Right hindlimb (tissue), 1 donor: ENCODE measurements at regions not wholly inside any gene's neighbourhood (a gene's known extent, or its start where the extent isn't known, plus 50 kb on each side); places are given as distances from the start of the nearest gene placed in this dataset.
"Not testable (repeated sequence)": the region's sequence is repeated elsewhere in the genome, so short reads cannot be mapped to it uniquely, and the experiment has no call there.

ENCODE experiments used
- DNase-seq: peaks from one replicate; pipeline ENCODE4 v3.0.0-alpha.2; 2018

DNA sequence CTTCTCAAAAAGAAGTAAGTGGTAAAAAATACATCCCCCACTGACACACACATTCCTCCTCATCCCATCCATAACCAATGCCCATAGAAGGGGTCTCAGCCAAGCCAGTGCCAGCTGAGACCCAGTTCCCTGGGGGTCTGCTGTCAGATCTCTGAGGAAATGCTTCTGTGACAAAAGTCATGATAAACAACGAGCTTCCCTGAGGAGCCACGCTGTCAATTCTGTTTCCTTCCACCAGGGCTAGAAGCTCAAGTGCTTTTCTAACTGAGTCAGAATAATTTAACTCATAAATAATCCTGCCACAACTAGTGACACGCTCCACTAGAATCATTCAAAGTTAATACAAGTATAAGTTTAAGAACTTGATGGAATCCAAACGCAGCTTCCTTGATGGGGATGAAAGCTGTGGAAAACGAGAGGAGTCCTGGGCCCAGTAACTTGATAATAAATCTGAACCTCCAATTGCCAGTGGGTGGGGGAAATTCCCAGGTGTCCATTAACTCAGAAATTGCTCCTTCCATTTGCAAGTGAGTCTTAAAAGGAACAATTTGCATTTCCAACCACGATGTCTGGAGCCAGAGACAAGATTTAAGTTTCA lies 348.7 kb upstream of the LMCD1 start:
- DNase-seq: peak; percentile 18

GRCh38 chr3:8153800-8154199 lies 347.8 kb upstream of the LMCD1 start:
- DNase-seq: peak; percentile 24

GRCh38 chr3:8154617-8155016 lies 347.0 kb upstream of the LMCD1 start:
- DNase-seq: no peak

DNA sequence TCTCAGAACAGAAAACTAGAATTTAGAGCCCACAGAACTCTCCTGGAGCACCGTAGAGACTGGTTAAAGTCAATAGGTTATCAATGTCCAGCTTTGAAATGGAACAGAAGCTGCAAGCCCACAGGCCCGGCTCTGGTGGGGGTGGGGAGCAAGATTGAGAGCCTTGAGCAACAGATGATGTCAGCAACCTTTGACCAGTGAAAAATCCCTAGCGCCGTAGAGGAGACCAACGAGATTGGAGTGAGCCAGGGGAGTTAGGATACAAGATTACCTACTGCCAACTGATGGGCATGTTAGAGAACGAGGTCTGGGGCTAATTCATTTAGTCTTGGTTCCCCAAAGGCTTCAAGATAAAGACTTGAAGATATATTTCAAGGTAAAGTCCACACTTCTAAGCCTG lies 345.5 kb upstream of the LMCD1 start:
- no peak for DNase-seq

- DNase-seq: no peak
These were observed 344.8 kb upstream of the LMCD1 start for GRCh38 chr3:8156831-8157230.

- DNase-seq: no peak
These were observed 344.0 kb upstream of the LMCD1 start for GRCh38 chr3:8157640-8158039.

DNA sequence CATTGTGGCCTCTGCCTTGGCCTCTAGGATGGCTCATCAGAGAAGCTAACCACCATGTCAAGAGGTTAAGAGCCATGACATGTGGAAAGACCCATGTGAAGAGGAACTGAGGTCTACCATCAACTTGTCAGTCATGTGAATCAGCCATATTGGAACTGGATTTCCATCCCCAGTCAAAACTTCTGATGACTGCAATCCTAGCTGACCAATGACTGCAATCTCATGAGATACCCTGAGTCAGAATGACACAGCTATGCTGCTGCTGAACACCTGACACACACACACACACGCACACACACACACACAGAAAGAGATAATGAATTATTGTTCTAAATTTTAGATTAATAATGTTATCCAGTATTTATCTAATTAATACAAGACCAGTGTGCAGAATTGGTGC lies 337.5 kb upstream of the LMCD1 start:
- no peak for DNase-seq

DNA sequence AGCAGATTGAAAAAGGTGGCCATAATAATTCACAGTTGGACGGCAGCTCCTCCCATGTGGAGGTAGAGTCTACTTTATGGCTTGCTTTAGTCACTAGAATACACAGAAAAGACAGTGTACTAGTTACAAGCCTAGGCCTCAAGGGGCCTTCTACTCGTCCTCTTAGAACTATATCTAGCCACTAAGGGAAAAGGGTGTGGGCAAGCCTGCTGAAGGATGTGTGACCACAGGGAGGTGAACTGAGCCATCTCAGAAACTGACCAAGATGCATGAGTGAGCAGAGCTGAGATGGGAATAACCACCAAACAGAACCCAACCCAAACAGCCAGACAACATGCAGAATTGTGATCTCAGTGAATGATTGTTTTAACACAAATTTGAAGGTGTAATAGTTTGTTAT lies 335.6 kb upstream of the LMCD1 start:
- no peak for DNase-seq

GRCh38 chr3:8170971-8171508 lies 330.6 kb upstream of the LMCD1 start:
- DNase-seq: no peak

DNA sequence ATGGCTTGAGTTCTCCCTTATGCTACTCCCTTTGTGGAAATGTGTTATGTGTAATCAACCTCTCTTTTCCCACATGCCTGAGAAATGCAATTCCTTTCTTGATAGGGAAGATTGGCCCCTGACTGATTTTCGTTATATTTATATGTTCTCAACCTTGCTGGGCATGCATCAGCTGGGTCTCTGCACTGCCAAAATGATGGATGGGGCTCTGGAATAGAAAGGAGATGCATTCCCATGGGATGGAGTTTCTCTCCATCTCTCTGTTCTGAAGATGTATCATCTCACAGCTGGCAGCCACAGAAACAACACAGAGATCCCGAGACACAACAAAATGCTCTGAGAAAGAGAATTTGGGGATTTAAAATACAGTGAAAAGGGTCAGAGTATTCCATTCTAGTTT lies 327.7 kb upstream of the LMCD1 start:
- DNase-seq: no peak

DNA sequence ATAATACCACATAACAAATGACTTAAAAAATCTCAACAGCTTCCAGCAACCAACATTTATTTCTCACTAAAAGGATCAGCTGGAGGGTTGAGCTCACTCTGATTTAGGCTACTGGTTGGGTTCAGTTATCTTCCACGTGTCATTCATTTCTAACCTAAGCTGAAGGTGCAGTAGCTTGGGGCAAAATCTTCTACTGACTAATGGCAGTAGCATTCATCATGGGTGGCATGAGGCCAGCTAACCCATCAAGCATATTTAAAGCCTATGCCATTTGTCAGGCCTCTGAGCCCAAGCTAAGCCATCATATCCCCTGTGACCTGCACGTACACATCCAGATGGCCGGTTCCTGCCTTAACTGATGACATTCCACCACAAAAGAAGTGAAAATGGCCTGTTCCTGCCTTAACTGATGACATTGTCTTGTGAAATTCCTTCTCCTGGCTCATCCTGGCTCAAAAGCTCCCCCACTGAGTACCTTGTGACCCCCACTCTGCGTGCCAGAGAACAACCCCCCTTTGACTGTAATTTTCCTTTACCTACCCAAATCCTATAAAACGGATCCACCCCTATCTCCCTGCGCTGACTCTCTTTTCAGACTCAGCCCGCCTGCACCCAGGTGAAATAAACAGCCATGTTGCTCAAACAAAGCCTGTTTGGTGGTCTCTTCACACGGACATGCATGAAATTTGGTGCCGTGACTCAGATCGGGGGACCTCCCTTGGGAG lies 324.7 kb upstream of the LMCD1 start:
- DNase-seq: not testable (repeated sequence)

DNA sequence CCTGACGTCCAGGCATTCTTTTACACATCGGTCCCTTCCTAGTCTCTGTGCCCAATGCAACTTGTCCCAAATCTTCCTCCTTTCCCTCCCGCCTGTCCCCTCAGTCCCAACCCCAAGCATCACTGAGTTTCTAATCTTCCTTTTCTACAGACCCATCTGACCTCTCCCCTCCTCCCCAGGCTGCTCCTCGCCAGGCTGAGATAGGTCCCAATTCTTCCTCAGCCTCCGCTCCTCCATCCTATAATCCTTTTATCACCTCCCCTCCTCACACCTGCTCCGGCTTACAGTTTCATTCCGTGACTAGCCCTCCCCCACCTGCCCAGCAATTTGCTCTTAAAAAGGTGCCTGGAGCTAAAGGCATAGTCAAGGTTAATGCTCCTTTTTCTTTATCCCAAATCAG lies 323.1 kb upstream of the LMCD1 start:
- DNase-seq: not testable (repeated sequence)

GRCh38 chr3:8182904-8183303 lies 318.7 kb upstream of the LMCD1 start:
- DNase-seq: no peak

GRCh38 chr3:8183627-8184026 lies 318.0 kb upstream of the LMCD1 start:
- DNase-seq: no peak

GRCh38 chr3:8186213-8186612 lies 315.4 kb upstream of the LMCD1 start:
- no peak for DNase-seq

- DNase-seq: no peak
These were observed 313.6 kb upstream of the LMCD1 start for GRCh38 chr3:8187996-8188395.

GRCh38 chr3:8189051-8189450 lies 312.6 kb upstream of the LMCD1 start:
- no peak for DNase-seq

- DNase-seq: no peak
These were observed 310.2 kb upstream of the LMCD1 start for GRCh38 chr3:8191406-8191805.

- DNase-seq: no peak
These were observed 304.2 kb upstream of the LMCD1 start for GRCh38 chr3:8197384-8197783.

- no peak for DNase-seq
These were observed 303.0 kb upstream of the LMCD1 start for GRCh38 chr3:8198605-8199004.

DNA sequence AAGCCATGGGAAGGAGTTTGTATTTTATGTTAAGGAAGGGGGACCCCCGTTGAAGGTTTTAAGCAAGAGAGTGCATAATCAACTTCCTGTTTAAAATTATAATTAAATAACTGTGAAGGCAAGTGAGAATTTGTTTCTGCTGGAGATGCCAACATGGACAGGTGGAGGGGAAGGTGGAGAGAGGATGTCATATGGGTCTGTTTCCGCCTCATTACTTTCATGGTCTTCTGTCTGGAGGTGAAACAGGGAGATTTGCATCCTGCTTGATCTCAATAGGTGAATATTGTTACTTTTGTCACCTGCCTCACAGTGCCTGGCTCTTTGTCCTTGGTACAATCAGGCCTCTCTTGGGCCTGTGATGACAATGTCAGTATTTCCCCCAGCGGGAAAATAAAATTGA lies 300.6 kb upstream of the LMCD1 start:
- DNase-seq: no peak

DNA sequence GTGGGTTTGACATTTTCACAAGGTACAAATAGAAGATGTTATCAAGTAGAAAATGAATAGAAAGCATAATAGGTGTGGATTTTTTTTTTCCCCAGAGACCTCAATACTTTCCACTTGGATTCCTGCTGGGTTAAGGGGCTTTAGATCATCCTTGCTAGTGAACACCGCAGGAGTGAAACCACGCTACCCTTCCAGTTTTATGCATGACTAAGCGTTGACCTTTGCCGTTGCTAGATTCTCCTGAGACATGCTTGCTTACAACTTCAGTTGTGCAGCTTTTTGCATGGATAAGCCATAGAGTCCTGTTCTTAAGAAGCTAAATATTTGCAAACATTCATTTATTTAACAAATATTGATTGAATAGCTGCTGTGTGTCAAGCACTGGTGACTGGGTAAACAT lies 299.7 kb upstream of the LMCD1 start:
- no peak for DNase-seq

DNA sequence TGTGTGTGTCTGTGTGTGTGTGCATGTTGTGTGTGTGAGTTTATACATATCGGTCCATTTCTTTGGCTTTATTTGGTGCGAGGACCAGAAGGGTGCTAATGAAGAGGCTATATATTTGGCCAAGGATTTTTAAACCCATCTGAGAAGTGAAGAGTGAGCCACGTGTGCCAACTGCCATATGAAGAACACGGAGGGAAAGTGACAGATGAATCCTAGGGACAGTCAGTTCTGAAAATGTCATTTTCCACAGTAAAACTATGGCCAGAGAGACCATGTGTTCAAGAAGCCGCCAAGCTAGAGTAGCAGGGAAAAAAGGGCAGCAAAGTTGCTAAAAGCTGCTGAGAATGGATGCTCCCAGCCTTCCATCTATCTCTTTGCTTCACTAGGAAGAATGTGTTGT lies 297.3 kb upstream of the LMCD1 start:
- no peak for DNase-seq

DNA sequence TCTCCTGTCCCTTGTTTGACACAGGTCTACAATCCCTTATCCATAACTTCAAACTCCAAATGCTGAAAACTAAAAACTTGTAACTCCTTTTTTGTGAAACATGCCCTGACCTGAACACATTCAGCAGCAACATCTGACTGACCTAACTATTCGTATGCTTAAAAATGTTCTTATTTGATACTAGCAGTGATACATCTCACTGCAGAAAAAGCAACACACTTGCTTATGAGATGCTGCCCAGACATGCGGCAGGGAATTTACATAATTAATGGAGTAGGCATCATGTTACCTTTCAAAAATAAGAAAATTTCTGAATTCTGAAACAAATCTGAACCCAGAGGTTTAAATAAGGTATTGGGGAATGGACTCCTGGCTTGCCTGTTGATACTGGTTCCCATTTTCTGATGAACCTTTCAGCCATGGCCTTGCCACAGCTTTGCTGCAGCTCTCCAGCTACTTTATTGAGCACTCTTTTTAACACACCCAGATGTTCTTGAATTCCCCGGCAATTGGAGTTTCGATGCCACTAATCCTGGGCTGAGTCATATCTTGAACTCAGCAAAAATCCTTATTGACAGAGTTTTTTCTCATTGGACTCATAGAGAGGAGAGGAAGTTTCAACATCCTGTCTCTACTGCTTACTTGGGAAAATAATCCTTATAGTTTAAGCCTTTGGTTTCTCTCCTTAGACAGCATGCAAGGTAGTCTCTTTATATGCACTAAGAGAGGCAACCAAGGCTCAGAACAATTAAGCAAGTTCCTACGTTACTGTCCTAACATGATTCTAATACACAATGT lies 296.6 kb upstream of the LMCD1 start:
- no peak for DNase-seq
